ENCODE measurements at regions not wholly inside any gene's neighbourhood (a gene's known extent, or its start where the extent isn't known, plus 50 kb on each side); places are given as distances from the start of the nearest gene placed in this dataset.

DNA sequence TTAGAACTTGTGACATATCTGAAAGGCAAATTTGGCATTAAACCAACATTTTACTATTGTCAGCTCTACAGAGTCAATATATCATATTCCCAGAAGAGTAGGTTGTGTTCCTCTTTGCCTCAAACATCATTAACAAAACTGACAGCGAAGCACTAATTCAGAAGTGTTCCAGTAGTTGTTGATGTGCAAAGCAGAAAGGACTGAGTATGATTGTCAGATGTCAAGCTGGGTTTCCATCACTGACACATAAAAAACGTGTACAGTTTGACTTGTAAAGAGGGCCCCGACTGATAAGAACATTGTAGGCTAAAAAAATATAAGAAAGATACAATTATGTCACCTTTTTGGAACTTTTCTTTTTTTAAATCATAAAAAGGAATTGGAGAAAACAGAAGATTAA lies 101.5 kb upstream of the ZNF608 start:
- TF ChIP-seq EZH2phosphoT487 (IDR thresholded peaks at IDR 0.05; ENCODE audit: borderline replicate concordance, low read depth, low read length): no peak
- TF ChIP-seq, protein P1, sequence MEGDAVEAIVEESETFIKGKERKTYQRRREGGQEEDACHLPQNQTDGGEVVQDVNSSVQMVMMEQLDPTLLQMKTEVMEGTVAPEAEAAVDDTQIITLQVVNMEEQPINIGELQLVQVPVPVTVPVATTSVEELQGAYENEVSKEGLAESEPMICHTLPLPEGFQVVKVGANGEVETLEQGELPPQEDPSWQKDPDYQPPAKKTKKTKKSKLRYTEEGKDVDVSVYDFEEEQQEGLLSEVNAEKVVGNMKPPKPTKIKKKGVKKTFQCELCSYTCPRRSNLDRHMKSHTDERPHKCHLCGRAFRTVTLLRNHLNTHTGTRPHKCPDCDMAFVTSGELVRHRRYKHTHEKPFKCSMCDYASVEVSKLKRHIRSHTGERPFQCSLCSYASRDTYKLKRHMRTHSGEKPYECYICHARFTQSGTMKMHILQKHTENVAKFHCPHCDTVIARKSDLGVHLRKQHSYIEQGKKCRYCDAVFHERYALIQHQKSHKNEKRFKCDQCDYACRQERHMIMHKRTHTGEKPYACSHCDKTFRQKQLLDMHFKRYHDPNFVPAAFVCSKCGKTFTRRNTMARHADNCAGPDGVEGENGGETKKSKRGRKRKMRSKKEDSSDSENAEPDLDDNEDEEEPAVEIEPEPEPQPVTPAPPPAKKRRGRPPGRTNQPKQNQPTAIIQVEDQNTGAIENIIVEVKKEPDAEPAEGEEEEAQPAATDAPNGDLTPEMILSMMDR (conservative IDR thresholded peaks at IDR 0.05; ENCODE audit: low read length): no peak
